Neural cell (in vitro differentiated cells): ENCODE measurements at regions not wholly inside any gene's neighbourhood (a gene's known extent, or its start where the extent isn't known, plus 50 kb on each side); places are given as distances from the start of the nearest gene placed in this dataset.

Source experiments
- H2AFZ ChIP-seq: fragments of 200-600, 300-800 bp; sonication (generic), shearing (Covaris generic); 2 replicates; pipeline ENCODE4 v1.6.0; 2014; ENCODE audit warnings: low read depth, mild to moderate bottlenecking, antibody characterized with exemption, low read length, moderate library complexity
- H3F3A ChIP-seq: fragments of 200-600 bp; shearing (Covaris generic); 2 replicates; pipeline ENCODE4 v1.6.1; 2016; ENCODE audit warnings: mild to moderate bottlenecking, moderate library complexity, mixed read lengths, antibody characterized with exemption, low read length; ENCODE audit not compliant: insufficient read depth, poor library complexity, severe bottlenecking
- H3K27ac ChIP-seq: fragments of 200-600, 300-800 bp; sonication (generic), shearing (Covaris generic); 2 replicates; pipeline ENCODE4 v1.5.1; 2014; ENCODE audit warnings: mild to moderate bottlenecking, low read length, moderate library complexity
- H3K27me3 ChIP-seq: fragments of 300-800, 200-600 bp; sonication (generic), shearing (Covaris generic); 2 replicates; pipeline ENCODE4 v1.6.0; 2014; ENCODE audit warnings: mild to moderate bottlenecking, low read depth, low read length, moderate library complexity; ENCODE audit not compliant: insufficient read depth
- H3K36me3 ChIP-seq: fragments of 300-800, 200-600 bp; sonication (generic), shearing (Covaris generic); 2 replicates; pipeline ENCODE4 v1.5.1; 2014; ENCODE audit warnings: mild to moderate bottlenecking, antibody characterized with exemption, low read length, moderate library complexity; ENCODE audit not compliant: insufficient read depth
- H3K4me2 ChIP-seq: fragments of 300-800, 200-600 bp; sonication (generic), shearing (Covaris generic); 2 replicates; pipeline ENCODE4 v1.6.0; 2014; ENCODE audit warnings: mild to moderate bottlenecking, low read length
- H3K4me3 ChIP-seq: fragments of 300-800, 200-600 bp; sonication (generic), shearing (Covaris generic); 2 replicates; pipeline ENCODE4 v1.5.1; 2014; ENCODE audit warnings: mild to moderate bottlenecking, low read length, moderate library complexity
- H3K79me2 ChIP-seq: fragments of 200-600 bp; shearing (Covaris generic); replicated peaks from 2 replicates; pipeline ENCODE4 v1.6.0; 2014; ENCODE audit warnings: mild to moderate bottlenecking, low read length, moderate library complexity; ENCODE audit not compliant: insufficient read depth
- H3K9ac ChIP-seq: fragments of 300-800, 200-600 bp; sonication (generic), shearing (Covaris generic); 2 replicates; pipeline ENCODE4 v1.6.1; 2016; ENCODE audit warnings: mild to moderate bottlenecking, low read length, mixed read lengths
- H3K9me2 ChIP-seq: fragments of 200-600 bp; shearing (Covaris generic); 2 replicates; pipeline ENCODE4 v1.6.1; 2016; ENCODE audit warnings: mild to moderate bottlenecking, low read length, mixed read lengths; ENCODE audit not compliant: insufficient read depth
- H3K9me3 ChIP-seq: fragments of 200-600, 300-800 bp; sonication (generic), shearing (Covaris generic); 2 replicates; pipeline ENCODE4 v1.6.1; 2016; ENCODE audit warnings: mild to moderate bottlenecking, mixed run types, low read length, moderate library complexity, mixed read lengths
- H4K20me1 ChIP-seq: fragments of 200-600 bp; shearing (Covaris generic); 2 replicates; pipeline ENCODE4 v1.6.1; 2016; ENCODE audit warnings: mild to moderate bottlenecking, mixed run types; ENCODE audit not compliant: insufficient read depth
- EP300 ChIP-seq: fragments of 450-650 bp; conservative IDR thresholded peaks from 2 replicates; pipeline ENCODE4 v1.6.1; 2014; ENCODE audit warnings: antibody characterized with exemption, mild to moderate bottlenecking, moderate library complexity; ENCODE audit not compliant: poor library complexity, severe bottlenecking
- EZH2 ChIP-seq: fragments of 200-600, 300-800 bp; shearing (Covaris generic), sonication (generic); IDR thresholded peaks from 2 replicates; pipeline ENCODE4 v1.6.1; 2014; ENCODE audit warnings: antibody characterized with exemption, low read length, borderline replicate concordance, mild to moderate bottlenecking; ENCODE audit not compliant: insufficient read depth, poor library complexity, severe bottlenecking
- MXI1 ChIP-seq: fragments of 450-650 bp; conservative IDR thresholded peaks from 2 replicates; pipeline ENCODE4 v1.6.1; 2014; ENCODE audit warnings: antibody characterized with exemption, mild to moderate bottlenecking; ENCODE audit not compliant: poor library complexity, severe bottlenecking
- POLR2AphosphoS5 ChIP-seq: IDR thresholded peaks from 2 replicates; pipeline ENCODE4 v1.6.1; 2012
- RAD21 ChIP-seq: fragments of 450-650 bp; conservative IDR thresholded peaks from 2 replicates; pipeline ENCODE4 v1.6.1; 2014; ENCODE audit warnings: antibody characterized with exemption, mild to moderate bottlenecking, moderate library complexity
- SMC3 ChIP-seq: fragments of 450-650 bp; conservative IDR thresholded peaks from 2 replicates; pipeline ENCODE4 v1.6.1; 2014; ENCODE audit warnings: antibody characterized with exemption, mild to moderate bottlenecking, moderate library complexity; ENCODE audit not compliant: poor library complexity
- TAF1 ChIP-seq: IDR thresholded peaks from 2 replicates; pipeline ENCODE4 v1.6.1; 2012; ENCODE audit warnings: low read depth
- TF ChIP-seq, protein P1 (sequence below): fragments of 450-650 bp; IDR thresholded peaks from 2 replicates; pipeline ENCODE4 v1.5.1; 2014; ENCODE audit warnings: antibody characterized with exemption, mild to moderate bottlenecking, moderate library complexity; ENCODE audit not compliant: poor library complexity, severe bottlenecking
- TF ChIP-seq, protein P2 (sequence below): IDR thresholded peaks from 2 replicates; pipeline ENCODE4 v1.6.1; 2012; ENCODE audit warnings: borderline replicate concordance

- no peak overlapping the region for H3K27ac ChIP-seq
- H3F3A ChIP-seq: no peaks in the 10 kb centered on the region
- no peaks in the 10 kb centered on the region for H3K9me2 ChIP-seq
- H3K36me3 ChIP-seq: no peaks in the 10 kb centered on the region
- TF ChIP-seq, protein P1, sequence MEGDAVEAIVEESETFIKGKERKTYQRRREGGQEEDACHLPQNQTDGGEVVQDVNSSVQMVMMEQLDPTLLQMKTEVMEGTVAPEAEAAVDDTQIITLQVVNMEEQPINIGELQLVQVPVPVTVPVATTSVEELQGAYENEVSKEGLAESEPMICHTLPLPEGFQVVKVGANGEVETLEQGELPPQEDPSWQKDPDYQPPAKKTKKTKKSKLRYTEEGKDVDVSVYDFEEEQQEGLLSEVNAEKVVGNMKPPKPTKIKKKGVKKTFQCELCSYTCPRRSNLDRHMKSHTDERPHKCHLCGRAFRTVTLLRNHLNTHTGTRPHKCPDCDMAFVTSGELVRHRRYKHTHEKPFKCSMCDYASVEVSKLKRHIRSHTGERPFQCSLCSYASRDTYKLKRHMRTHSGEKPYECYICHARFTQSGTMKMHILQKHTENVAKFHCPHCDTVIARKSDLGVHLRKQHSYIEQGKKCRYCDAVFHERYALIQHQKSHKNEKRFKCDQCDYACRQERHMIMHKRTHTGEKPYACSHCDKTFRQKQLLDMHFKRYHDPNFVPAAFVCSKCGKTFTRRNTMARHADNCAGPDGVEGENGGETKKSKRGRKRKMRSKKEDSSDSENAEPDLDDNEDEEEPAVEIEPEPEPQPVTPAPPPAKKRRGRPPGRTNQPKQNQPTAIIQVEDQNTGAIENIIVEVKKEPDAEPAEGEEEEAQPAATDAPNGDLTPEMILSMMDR: no peak
- TF ChIP-seq MXI1: no peak
- no peak for TF ChIP-seq POLR2AphosphoS5
- no peak for TF ChIP-seq EZH2
- no peak for TF ChIP-seq SMC3
- TF ChIP-seq, protein P2, sequence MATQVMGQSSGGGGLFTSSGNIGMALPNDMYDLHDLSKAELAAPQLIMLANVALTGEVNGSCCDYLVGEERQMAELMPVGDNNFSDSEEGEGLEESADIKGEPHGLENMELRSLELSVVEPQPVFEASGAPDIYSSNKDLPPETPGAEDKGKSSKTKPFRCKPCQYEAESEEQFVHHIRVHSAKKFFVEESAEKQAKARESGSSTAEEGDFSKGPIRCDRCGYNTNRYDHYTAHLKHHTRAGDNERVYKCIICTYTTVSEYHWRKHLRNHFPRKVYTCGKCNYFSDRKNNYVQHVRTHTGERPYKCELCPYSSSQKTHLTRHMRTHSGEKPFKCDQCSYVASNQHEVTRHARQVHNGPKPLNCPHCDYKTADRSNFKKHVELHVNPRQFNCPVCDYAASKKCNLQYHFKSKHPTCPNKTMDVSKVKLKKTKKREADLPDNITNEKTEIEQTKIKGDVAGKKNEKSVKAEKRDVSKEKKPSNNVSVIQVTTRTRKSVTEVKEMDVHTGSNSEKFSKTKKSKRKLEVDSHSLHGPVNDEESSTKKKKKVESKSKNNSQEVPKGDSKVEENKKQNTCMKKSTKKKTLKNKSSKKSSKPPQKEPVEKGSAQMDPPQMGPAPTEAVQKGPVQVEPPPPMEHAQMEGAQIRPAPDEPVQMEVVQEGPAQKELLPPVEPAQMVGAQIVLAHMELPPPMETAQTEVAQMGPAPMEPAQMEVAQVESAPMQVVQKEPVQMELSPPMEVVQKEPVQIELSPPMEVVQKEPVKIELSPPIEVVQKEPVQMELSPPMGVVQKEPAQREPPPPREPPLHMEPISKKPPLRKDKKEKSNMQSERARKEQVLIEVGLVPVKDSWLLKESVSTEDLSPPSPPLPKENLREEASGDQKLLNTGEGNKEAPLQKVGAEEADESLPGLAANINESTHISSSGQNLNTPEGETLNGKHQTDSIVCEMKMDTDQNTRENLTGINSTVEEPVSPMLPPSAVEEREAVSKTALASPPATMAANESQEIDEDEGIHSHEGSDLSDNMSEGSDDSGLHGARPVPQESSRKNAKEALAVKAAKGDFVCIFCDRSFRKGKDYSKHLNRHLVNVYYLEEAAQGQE: no peak
- no peak for TF ChIP-seq EP300
- TF ChIP-seq TAF1: no peak
- TF ChIP-seq RAD21: no peak
- no peak overlapping the region for H3K9ac ChIP-seq
- H2AFZ ChIP-seq: no peak overlapping the region
- no peaks in the 10 kb centered on the region for H3K9me3 ChIP-seq
- H3K79me2 ChIP-seq: no peaks in the 10 kb centered on the region
- no peaks in the 10 kb centered on the region for H3K27me3 ChIP-seq
- no peaks in the 10 kb centered on the region for H4K20me1 ChIP-seq
- no peak overlapping the region for H3K4me3 ChIP-seq
- no peak overlapping the region for H3K4me2 ChIP-seq
Measured at GRCh38 chr5:38692781-38693527, 136.5 kb upstream of the LIFR start.

DNA sequence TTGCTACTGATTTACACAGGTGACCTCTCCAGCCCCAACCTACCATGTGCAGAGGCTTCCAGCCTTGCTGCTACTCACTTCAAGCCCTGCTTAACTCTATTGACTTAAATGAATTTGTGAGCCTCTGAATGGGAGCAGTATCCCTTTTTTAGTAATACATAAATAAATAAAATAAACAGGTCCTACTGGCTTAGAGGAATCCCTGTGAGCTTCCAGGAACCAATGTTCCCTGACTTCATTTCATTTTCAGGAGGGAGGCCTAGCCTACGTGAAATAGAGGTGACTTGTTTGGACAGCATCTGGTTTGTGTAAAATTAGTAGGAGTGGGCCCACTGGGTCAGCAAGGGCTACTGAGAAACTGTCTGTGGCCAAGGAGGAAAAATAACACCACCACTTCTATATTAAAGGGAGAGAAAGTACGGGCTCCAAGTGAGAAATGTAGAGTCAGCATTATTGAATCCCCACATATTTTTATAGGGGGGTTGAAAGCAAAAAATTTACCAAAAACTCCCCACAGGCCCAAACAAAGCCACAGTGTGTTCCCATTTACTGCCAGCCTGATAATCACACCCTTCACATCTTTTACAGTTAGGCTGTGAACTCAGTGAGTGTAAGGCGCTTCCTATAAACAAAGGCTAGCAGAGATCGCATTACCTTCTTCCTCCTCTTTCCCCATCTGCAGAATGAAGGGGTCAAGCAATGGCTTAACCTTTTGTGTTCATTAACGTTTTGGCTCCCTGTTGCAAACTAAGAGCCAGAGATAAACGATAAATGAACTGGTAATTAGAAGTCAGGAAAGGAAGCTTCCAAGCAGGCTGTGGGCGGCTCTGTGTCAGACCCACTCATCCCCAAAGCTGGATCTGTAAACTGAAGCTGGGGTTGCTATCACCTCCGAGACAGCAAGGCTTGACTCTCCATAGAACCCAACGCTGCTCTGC, 138.8 kb upstream of the LIFR start:
- H3K9me2 ChIP-seq: no peaks in the 10 kb centered on the region
- TF ChIP-seq MXI1: no peak
- TF ChIP-seq, protein P2: no peak
- TF ChIP-seq EP300: no peak
- TF ChIP-seq, protein P1: no peak
- no peak for TF ChIP-seq EZH2
- TF ChIP-seq SMC3: no peak
- TF ChIP-seq POLR2AphosphoS5: no peak
- no peak for TF ChIP-seq TAF1
- no peak overlapping the region for H2AFZ ChIP-seq
- no peak overlapping the region for H3K27ac ChIP-seq
- H3K4me3 ChIP-seq: no peak overlapping the region
- no peak overlapping the region for H3K9ac ChIP-seq
- H3K27me3 ChIP-seq: no peaks in the 10 kb centered on the region
- no peaks in the 10 kb centered on the region for H3F3A ChIP-seq
- H3K36me3 ChIP-seq: no peaks in the 10 kb centered on the region
- no peak overlapping the region for H3K4me2 ChIP-seq
- H3K79me2 ChIP-seq: no peaks in the 10 kb centered on the region
- no peaks in the 10 kb centered on the region for H4K20me1 ChIP-seq
- H3K9me3 ChIP-seq: no peaks in the 10 kb centered on the region
